Loucy (cell line): ENCODE measurements at regions not wholly inside any gene's neighbourhood (a gene's known extent, or its start where the extent isn't known, plus 50 kb on each side); places are given as distances from the start of the nearest gene placed in this dataset.

Experiments
- H2AFZ ChIP-seq: fragments of 200-600 bp; sonication (generic); 2 replicates; pipeline ENCODE4 v1.6.0; 2016; ENCODE audit warnings: antibody characterized with exemption, mild to moderate bottlenecking, low read length, moderate library complexity
- H3F3A ChIP-seq: fragments of 200-600 bp; 2 replicates; pipeline ENCODE4 v1.6.0; 2016; ENCODE audit warnings: antibody characterized with exemption, low read depth, mild to moderate bottlenecking
- H3K27me3 ChIP-seq: fragments of 200-600 bp; sonication (generic); 2 replicates; pipeline ENCODE4 v1.6.1; 2014; ENCODE audit warnings: low read length, mild to moderate bottlenecking; ENCODE audit not compliant: insufficient read depth, poor library complexity, severe bottlenecking
- H3K36me3 ChIP-seq: fragments of 200-600 bp; sonication (generic); 2 replicates; pipeline ENCODE4 v1.6.1; 2016; ENCODE audit warnings: low read length; ENCODE audit not compliant: insufficient read depth
- H3K4me1 ChIP-seq: fragments of 200-600 bp; sonication (generic); 2 replicates; pipeline ENCODE4 v1.5.1; 2014; ENCODE audit warnings: low read length, mild to moderate bottlenecking; ENCODE audit not compliant: insufficient read depth, poor library complexity, severe bottlenecking
- H3K4me2 ChIP-seq: fragments of 200-600 bp; sonication (generic); 2 replicates; pipeline ENCODE4 v1.6.0; 2014; ENCODE audit warnings: antibody characterized with exemption, low read length, low read depth, mild to moderate bottlenecking; ENCODE audit not compliant: poor library complexity, severe bottlenecking
- H3K4me3 ChIP-seq: fragments of 200-600 bp; sonication (generic); 2 replicates; pipeline ENCODE4 v1.5.1; 2014; ENCODE audit warnings: low read length, mild to moderate bottlenecking, mixed read lengths; ENCODE audit not compliant: poor library complexity, severe bottlenecking
- H3K79me2 ChIP-seq: fragments of 200-600 bp; sonication (generic); 2 replicates; pipeline ENCODE4 v1.6.1; 2014; ENCODE audit warnings: low read length; ENCODE audit not compliant: insufficient read depth
- H3K9ac ChIP-seq: fragments of 200-600 bp; sonication (generic); 2 replicates; pipeline ENCODE4 v1.6.0; 2014; ENCODE audit warnings: mild to moderate bottlenecking, low read depth, low read length, moderate library complexity; ENCODE audit not compliant: poor library complexity, severe bottlenecking
- H3K9me2 ChIP-seq: fragments of 200-600 bp; sonication (generic); replicated peaks from 2 replicates; pipeline ENCODE4 v1.6.1; 2016; ENCODE audit warnings: low read depth, low read length, mixed read lengths
- H3K9me3 ChIP-seq: fragments of 200-600 bp; sonication (generic); 2 replicates; pipeline ENCODE4 v1.6.1; 2014; ENCODE audit warnings: mild to moderate bottlenecking, antibody characterized with exemption, low read length, low read depth; ENCODE audit not compliant: insufficient read depth
- H4K20me1 ChIP-seq: fragments of 200-600 bp; sonication (generic); 2 replicates; pipeline ENCODE4 v1.6.0; 2014; ENCODE audit warnings: antibody characterized with exemption, low read length, mild to moderate bottlenecking; ENCODE audit not compliant: insufficient read depth, poor library complexity, severe bottlenecking
- CTCF ChIP-seq: fragments of 200-600 bp; sonication (generic); conservative IDR thresholded peaks from 2 replicates; pipeline ENCODE4 v1.5.1; 2014; ENCODE audit warnings: mild to moderate bottlenecking, antibody characterized with exemption, low read length
- EZH2phosphoT487 ChIP-seq: fragments of 200-600 bp; IDR thresholded peaks from 2 replicates; pipeline ENCODE4 v1.6.1; 2018; ENCODE audit warnings: antibody characterized with exemption, mild to moderate bottlenecking, moderate library complexity, borderline replicate concordance

DNA sequence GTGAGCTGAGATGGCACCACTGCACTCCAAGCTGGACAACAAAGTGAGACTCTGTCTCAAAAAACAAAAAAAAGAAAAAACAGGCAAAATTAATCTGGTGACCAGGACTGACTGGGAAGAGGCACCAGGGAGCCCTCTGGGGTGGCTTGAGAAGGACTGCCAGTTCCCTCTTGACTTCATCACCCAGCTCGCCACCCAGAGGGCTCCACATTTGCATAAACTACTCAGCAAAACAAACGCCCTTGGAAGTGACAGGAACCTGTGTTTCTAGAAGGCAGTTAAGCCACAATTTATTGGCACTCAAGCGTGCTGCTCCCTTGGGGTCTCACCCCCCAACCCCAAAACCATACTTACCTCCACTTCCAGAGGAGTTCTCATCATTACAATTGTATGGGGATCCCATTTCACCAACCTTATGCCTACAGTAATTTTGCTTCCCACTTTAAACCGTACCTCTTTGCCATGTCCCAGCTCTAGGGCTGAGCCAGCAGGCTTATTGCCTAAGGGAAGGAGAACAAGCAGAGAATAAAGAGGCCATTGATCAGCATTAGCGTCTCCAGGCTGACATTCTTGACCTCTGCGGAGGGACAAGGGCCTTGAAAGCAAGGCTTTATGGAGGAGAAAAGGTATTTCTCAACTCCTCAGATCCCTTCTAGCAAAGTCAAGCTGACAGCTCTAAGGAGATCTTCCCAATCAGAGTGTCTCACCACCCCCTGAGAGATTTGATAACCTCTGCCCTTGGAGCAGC lies 357.4 kb downstream of the SHQ1 start:
- Histone ChIP-seq H3F3A (no peaks in the 10 kb centered on the region), H3K79me2 (no peaks in the 10 kb centered on the region), H3K4me1 (peaks cover 43% of the 10 kb centered on the region), H2AFZ (peak overlapping the region; percentile 23), H3K27me3 (no peaks in the 10 kb centered on the region), H3K4me2 (peak overlapping the region; percentile 62), H3K36me3 (no peaks in the 10 kb centered on the region), H3K9ac (peak overlapping the region; percentile 49), H3K4me3 (peak overlapping the region; percentile 28), H3K9me3 (no peaks in the 10 kb centered on the region), H4K20me1 (no peaks in the 10 kb centered on the region), H3K9me2 (no peaks in the 10 kb centered on the region)
- TF ChIP-seq EZH2phosphoT487 (no peak), CTCF (no peak)

DNA sequence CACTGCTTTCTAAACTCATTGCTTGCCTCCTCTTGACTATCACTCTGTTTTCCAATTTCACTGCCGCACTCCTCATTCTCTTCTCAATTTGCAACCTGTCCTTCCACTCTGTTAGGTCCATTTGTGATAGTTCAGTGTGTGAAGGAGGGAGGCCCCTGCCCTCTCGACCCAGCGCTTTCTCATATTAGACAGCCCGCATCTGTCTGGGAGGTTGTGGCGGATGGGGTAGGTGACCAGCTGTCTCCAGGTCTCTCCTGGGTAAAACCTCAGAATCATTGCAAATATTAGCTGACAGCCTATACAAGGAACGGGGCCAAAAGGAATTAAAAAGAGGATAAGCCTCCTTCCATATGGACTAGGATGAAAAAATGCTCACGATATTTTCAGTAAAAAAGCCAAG lies 358.3 kb downstream of the SHQ1 start:
- peaks cover 43% of the 10 kb centered on the region for H3K4me1 ChIP-seq
- peak overlapping the region; percentile 49 for H3K9ac ChIP-seq
- no peaks in the 10 kb centered on the region for H3K79me2 ChIP-seq
- TF ChIP-seq EZH2phosphoT487 (no peak), CTCF (no peak)
- no peak overlapping the region for H2AFZ ChIP-seq
- H4K20me1 ChIP-seq: no peaks in the 10 kb centered on the region
- no peaks in the 10 kb centered on the region for H3K36me3 ChIP-seq
- no peaks in the 10 kb centered on the region for H3K27me3 ChIP-seq
- H3F3A ChIP-seq: no peaks in the 10 kb centered on the region
- H3K4me2 ChIP-seq: peak overlapping the region; percentile 62
- no peak overlapping the region for H3K4me3 ChIP-seq
- no peaks in the 10 kb centered on the region for H3K9me3 ChIP-seq
- no peaks in the 10 kb centered on the region for H3K9me2 ChIP-seq

DNA sequence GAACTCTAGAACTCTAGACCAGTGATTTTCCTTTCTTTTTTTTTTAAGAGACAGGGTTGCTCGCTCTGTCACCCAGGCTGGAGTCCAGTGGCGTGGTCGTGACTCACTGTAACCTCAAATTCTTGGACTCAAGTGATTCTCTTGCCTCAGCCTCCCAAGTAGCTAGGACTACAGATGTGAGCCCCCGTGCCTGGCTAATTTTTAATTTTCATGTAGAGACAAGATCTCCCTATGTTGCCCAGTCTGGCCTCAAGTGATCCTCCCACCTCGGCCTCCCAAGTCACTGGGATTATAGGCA lies 359.6 kb downstream of the SHQ1 start:
- no peak overlapping the region for H3K9ac ChIP-seq

More for the DNA sequence above, 359.6 kb downstream of the SHQ1 start:
- Histone ChIP-seq H4K20me1 (no peaks in the 10 kb centered on the region), H3K9me3 (no peaks in the 10 kb centered on the region), H3K9me2 (no peaks in the 10 kb centered on the region), H3F3A (no peaks in the 10 kb centered on the region), H3K4me1 (peaks cover 43% of the 10 kb centered on the region), H3K4me3 (no peak overlapping the region), H3K4me2 (no peak overlapping the region), H3K79me2 (no peaks in the 10 kb centered on the region), H2AFZ (no peak overlapping the region), H3K27me3 (no peaks in the 10 kb centered on the region), H3K36me3 (no peaks in the 10 kb centered on the region)
- TF ChIP-seq CTCF (no peak), EZH2phosphoT487 (no peak)
